ENCODE measurements at regions not wholly inside any gene's neighbourhood (a gene's known extent, or its start where the extent isn't known, plus 50 kb on each side); places are given as distances from the start of the nearest gene placed in this dataset.

DNA sequence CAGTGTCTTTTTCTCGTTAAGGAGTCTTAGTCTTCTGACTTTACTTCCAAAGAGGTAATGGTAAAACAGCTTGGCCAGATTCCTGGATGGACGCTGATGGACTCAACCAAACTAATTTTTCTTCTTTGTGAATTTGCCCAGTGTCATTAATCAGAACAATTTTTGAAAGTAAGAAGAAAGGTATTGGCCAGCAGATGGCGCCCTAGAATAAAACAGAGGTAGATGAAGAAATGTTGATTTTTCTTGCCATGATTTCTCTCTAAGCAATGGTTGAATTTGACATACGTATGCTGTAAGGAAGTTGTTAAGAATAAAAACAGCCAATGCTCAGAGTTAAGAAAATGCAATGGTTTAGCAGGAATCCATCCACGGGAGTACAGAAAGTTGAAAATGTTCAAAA lies 500.0 kb downstream of the DIRAS2 start:
- TF ChIP-seq, protein P1, sequence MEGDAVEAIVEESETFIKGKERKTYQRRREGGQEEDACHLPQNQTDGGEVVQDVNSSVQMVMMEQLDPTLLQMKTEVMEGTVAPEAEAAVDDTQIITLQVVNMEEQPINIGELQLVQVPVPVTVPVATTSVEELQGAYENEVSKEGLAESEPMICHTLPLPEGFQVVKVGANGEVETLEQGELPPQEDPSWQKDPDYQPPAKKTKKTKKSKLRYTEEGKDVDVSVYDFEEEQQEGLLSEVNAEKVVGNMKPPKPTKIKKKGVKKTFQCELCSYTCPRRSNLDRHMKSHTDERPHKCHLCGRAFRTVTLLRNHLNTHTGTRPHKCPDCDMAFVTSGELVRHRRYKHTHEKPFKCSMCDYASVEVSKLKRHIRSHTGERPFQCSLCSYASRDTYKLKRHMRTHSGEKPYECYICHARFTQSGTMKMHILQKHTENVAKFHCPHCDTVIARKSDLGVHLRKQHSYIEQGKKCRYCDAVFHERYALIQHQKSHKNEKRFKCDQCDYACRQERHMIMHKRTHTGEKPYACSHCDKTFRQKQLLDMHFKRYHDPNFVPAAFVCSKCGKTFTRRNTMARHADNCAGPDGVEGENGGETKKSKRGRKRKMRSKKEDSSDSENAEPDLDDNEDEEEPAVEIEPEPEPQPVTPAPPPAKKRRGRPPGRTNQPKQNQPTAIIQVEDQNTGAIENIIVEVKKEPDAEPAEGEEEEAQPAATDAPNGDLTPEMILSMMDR (IDR thresholded peaks at IDR 0.05; ENCODE audit: poor library complexity), result peak; percentile 73
- no peak for TF ChIP-seq EZH2phosphoT487 (IDR thresholded peaks at IDR 0.05; ENCODE audit: low read depth, severe bottlenecking, unreplicated experiment)
- TF ChIP-seq EZH2 (IDR thresholded peaks at IDR 0.05; ENCODE audit: borderline replicate concordance), result no peak

Measured in hepatocyte (in vitro differentiated cells).